ENCODE measurements at regions not wholly inside any gene's neighbourhood (a gene's known extent, or its start where the extent isn't known, plus 50 kb on each side); places are given as distances from the start of the nearest gene placed in this dataset.
A peak's percentile ranks its signal among the peaks of the same experiment; 100 is the strongest.

GRCh38 chr20:50376179-50376887 lies 133.8 kb upstream of the PTPN1 start:
- no peaks in the 10 kb centered on the region for H3K9me3 Mint-ChIP-seq
- no peak for DNase-seq (ENCODE audit: low spot score)
- H3K27ac Mint-ChIP-seq, result peak overlapping the region; percentile 3
- no peak overlapping the region for H3K4me3 Mint-ChIP-seq
- H3K4me1 Mint-ChIP-seq (ENCODE audit: low read depth), result peaks cover 24% of the 10 kb centered on the region
- no peaks in the 10 kb centered on the region for H3K36me3 Mint-ChIP-seq (ENCODE audit: low read depth)
- H3K27me3 Mint-ChIP-seq (ENCODE audit: low read depth), result no peaks in the 10 kb centered on the region

- no peaks in the 10 kb centered on the region for H3K27me3 Mint-ChIP-seq (ENCODE audit: low read depth)
- no peak overlapping the region for H3K27ac Mint-ChIP-seq
- DNase-seq (ENCODE audit: low spot score), result no peak
- peaks cover 29% of the 10 kb centered on the region for H3K4me1 Mint-ChIP-seq (ENCODE audit: low read depth)
- no peaks in the 10 kb centered on the region for H3K9me3 Mint-ChIP-seq
- H3K36me3 Mint-ChIP-seq (ENCODE audit: low read depth), result no peaks in the 10 kb centered on the region
- no peak overlapping the region for H3K4me3 Mint-ChIP-seq
These were observed 133.2 kb upstream of the PTPN1 start for GRCh38 chr20:50376888-50377459.

- no peaks in the 10 kb centered on the region for H3K9me3 Mint-ChIP-seq
- H3K27me3 Mint-ChIP-seq (ENCODE audit: low read depth), result no peaks in the 10 kb centered on the region
- no peak overlapping the region for H3K27ac Mint-ChIP-seq
- no peaks in the 10 kb centered on the region for H3K36me3 Mint-ChIP-seq (ENCODE audit: low read depth)
- peaks cover 37% of the 10 kb centered on the region for H3K4me1 Mint-ChIP-seq (ENCODE audit: low read depth)
- no peak overlapping the region for H3K4me3 Mint-ChIP-seq
- DNase-seq (ENCODE audit: low spot score), result no peak
These were observed 131.8 kb upstream of the PTPN1 start for GRCh38 chr20:50378170-50379000.

GRCh38 chr20:50379049-50379990 lies 130.9 kb upstream of the PTPN1 start:
- Mint-ChIP-seq H3K9me3 (no peaks in the 10 kb centered on the region), H3K36me3 (ENCODE audit: low read depth) (no peaks in the 10 kb centered on the region), H3K4me1 (ENCODE audit: low read depth) (peaks cover 40% of the 10 kb centered on the region), H3K4me3 (no peak overlapping the region), H3K27me3 (ENCODE audit: low read depth) (no peaks in the 10 kb centered on the region), H3K27ac (peak overlapping the region; percentile 59)
- no peak for DNase-seq (ENCODE audit: low spot score)

- DNase-seq (ENCODE audit: low spot score), result no peak
- no peaks in the 10 kb centered on the region for H3K36me3 Mint-ChIP-seq (ENCODE audit: low read depth)
- H3K9me3 Mint-ChIP-seq, result no peaks in the 10 kb centered on the region
- no peaks in the 10 kb centered on the region for H3K27me3 Mint-ChIP-seq (ENCODE audit: low read depth)
- H3K4me1 Mint-ChIP-seq (ENCODE audit: low read depth), result peaks cover 45% of the 10 kb centered on the region
- no peak overlapping the region for H3K4me3 Mint-ChIP-seq
- H3K27ac Mint-ChIP-seq, result peak overlapping the region; percentile 74
These were observed 130.0 kb upstream of the PTPN1 start for GRCh38 chr20:50379991-50380696.

GRCh38 chr20:50380697-50381040 lies 129.5 kb upstream of the PTPN1 start:
- H3K36me3 Mint-ChIP-seq (ENCODE audit: low read depth), result no peaks in the 10 kb centered on the region
- peak overlapping the region; percentile 74 for H3K27ac Mint-ChIP-seq

GRCh38 chr20:50381075-50381732 lies 129.0 kb upstream of the PTPN1 start:
- no peak for DNase-seq (ENCODE audit: low spot score)
- H3K4me3 Mint-ChIP-seq, result peak overlapping the region; percentile 55
- H3K4me1 Mint-ChIP-seq (ENCODE audit: low read depth), result peaks cover 54% of the 10 kb centered on the region
- H3K9me3 Mint-ChIP-seq, result no peaks in the 10 kb centered on the region
- H3K36me3 Mint-ChIP-seq (ENCODE audit: low read depth), result no peaks in the 10 kb centered on the region
- H3K27ac Mint-ChIP-seq, result peak overlapping the region; percentile 75
- no peaks in the 10 kb centered on the region for H3K27me3 Mint-ChIP-seq (ENCODE audit: low read depth)

More at GRCh38 chr20:50380697-50381040, 129.5 kb upstream of the PTPN1 start:
- no peaks in the 10 kb centered on the region for H3K9me3 Mint-ChIP-seq
- DNase-seq (ENCODE audit: low spot score), result no peak
- no peaks in the 10 kb centered on the region for H3K27me3 Mint-ChIP-seq (ENCODE audit: low read depth)
- peaks cover 49% of the 10 kb centered on the region for H3K4me1 Mint-ChIP-seq (ENCODE audit: low read depth)
- H3K4me3 Mint-ChIP-seq, result no peak overlapping the region

- DNase-seq (ENCODE audit: low spot score), result no peak
- H3K4me1 Mint-ChIP-seq (ENCODE audit: low read depth), result peaks cover 59% of the 10 kb centered on the region
- no peaks in the 10 kb centered on the region for H3K27me3 Mint-ChIP-seq (ENCODE audit: low read depth)
- peak overlapping the region; percentile 71 for H3K27ac Mint-ChIP-seq
- H3K4me3 Mint-ChIP-seq, result peak overlapping the region; percentile 60
- H3K9me3 Mint-ChIP-seq, result no peaks in the 10 kb centered on the region
- H3K36me3 Mint-ChIP-seq (ENCODE audit: low read depth), result no peaks in the 10 kb centered on the region
These were observed 128.2 kb upstream of the PTPN1 start for GRCh38 chr20:50381771-50382593.

- Mint-ChIP-seq H3K27me3 (ENCODE audit: low read depth) (no peaks in the 10 kb centered on the region), H3K9me3 (no peaks in the 10 kb centered on the region), H3K4me3 (peak overlapping the region; percentile 55), H3K4me1 (ENCODE audit: low read depth) (peaks cover 62% of the 10 kb centered on the region), H3K36me3 (ENCODE audit: low read depth) (no peaks in the 10 kb centered on the region), H3K27ac (peak overlapping the region; percentile 80)
- peak; percentile 74 for DNase-seq (ENCODE audit: low spot score)
These were observed 124.2 kb upstream of the PTPN1 start for GRCh38 chr20:50385733-50386640.

- no peak for DNase-seq (ENCODE audit: low spot score)
- H3K27ac Mint-ChIP-seq, result peak overlapping the region; percentile 80
- peak overlapping the region; percentile 55 for H3K4me3 Mint-ChIP-seq
- peaks cover 56% of the 10 kb centered on the region for H3K4me1 Mint-ChIP-seq (ENCODE audit: low read depth)
- H3K36me3 Mint-ChIP-seq (ENCODE audit: low read depth), result no peaks in the 10 kb centered on the region
- H3K27me3 Mint-ChIP-seq (ENCODE audit: low read depth), result no peaks in the 10 kb centered on the region
- no peaks in the 10 kb centered on the region for H3K9me3 Mint-ChIP-seq
These were observed 123.6 kb upstream of the PTPN1 start for GRCh38 chr20:50386641-50386960.

GRCh38 chr20:50387218-50387995 lies 122.8 kb upstream of the PTPN1 start:
- H3K4me1 Mint-ChIP-seq (ENCODE audit: low read depth), result peaks cover 53% of the 10 kb centered on the region
- DNase-seq (ENCODE audit: low spot score), result no peak
- H3K4me3 Mint-ChIP-seq, result peak overlapping the region; percentile 61
- no peak overlapping the region for H3K27ac Mint-ChIP-seq
- no peaks in the 10 kb centered on the region for H3K9me3 Mint-ChIP-seq
- no peaks in the 10 kb centered on the region for H3K36me3 Mint-ChIP-seq (ENCODE audit: low read depth)
- H3K27me3 Mint-ChIP-seq (ENCODE audit: low read depth), result no peaks in the 10 kb centered on the region
